Stimulated activated CD4-positive, alpha-beta T cell treated with anti-CD3 and anti-CD28 coated beads, Interleukin-4, amount 100 ng/mL, for 4 hours (primary cell): ENCODE measurements at regions not wholly inside any gene's neighbourhood (a gene's known extent, or its start where the extent isn't known, plus 50 kb on each side); places are given as distances from the start of the nearest gene placed in this dataset.
A peak's percentile ranks its signal among the peaks of the same experiment; 100 is the strongest.

Experiments used
- DNase-seq, 2 experiments: peaks; one replicate each; pipeline ENCODE4 v3.0.0-alpha.2; 2020

DNA sequence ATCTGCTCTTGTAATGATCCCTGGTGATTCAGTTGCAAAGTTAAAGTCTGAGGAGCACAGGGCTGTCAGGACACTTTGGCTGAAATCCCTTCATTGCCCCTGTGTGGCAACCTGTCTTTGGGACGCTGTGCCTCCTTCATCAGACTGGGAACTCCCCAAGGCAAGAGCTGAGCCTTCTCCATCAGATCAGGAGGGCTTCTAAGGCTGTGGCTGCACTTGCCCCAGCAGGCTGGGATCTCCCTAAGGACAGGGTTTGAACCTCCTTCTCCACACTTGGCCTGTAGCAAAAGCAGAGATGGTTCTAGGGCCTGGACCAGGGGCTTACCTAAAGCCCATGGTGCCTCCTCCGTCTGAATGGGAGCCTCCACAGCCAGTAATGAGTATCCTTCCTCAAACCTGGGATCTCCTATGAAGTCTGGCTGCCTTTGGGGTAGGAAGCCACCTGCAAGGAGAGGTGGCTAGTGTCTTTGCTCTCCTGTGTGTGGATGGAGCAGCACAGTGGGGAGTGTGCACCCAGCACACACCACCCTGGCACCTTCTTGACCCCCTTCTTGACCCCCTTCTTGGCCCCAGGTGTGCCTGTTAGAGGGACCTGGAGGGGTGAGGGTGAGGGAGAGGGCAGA lies 79.0 kb upstream of the NKD1 start:
- no peak for DNase-seq

GRCh38 chr16:50468749-50469078 lies 79.5 kb upstream of the NKD1 start:
- DNase-seq = no peak

GRCh38 chr16:50467943-50468748 lies 80.0 kb upstream of the NKD1 start:
- peak in 1 of 2 experiments; percentile 15 for DNase-seq

DNA sequence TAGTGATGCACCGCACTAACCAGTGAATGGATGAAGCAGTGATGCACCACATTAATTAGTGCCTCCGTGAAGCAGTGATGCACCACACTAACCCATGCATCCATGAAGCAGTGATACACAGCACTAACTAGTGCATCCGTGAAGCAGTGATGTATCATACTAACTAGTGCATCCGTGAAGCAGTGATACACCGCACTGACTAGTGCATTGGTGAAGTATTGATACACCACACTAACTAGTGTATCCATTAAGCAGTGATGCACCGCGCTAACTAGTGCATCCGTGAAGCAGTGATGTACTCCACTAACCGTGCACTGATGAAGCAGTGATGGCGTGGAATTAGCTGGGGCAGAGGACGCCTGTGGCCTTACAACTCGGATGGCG lies 80.6 kb upstream of the NKD1 start:
- no peak for DNase-seq

GRCh38 chr16:50466170-50466569 lies 82.0 kb upstream of the NKD1 start:
- DNase-seq = no peak

GRCh38 chr16:50464325-50465290 lies 83.6 kb upstream of the NKD1 start:
- DNase-seq = no peak

- DNase-seq = no peak
Measured at GRCh38 chr16:50463581-50464324, 84.4 kb upstream of the NKD1 start.

DNA sequence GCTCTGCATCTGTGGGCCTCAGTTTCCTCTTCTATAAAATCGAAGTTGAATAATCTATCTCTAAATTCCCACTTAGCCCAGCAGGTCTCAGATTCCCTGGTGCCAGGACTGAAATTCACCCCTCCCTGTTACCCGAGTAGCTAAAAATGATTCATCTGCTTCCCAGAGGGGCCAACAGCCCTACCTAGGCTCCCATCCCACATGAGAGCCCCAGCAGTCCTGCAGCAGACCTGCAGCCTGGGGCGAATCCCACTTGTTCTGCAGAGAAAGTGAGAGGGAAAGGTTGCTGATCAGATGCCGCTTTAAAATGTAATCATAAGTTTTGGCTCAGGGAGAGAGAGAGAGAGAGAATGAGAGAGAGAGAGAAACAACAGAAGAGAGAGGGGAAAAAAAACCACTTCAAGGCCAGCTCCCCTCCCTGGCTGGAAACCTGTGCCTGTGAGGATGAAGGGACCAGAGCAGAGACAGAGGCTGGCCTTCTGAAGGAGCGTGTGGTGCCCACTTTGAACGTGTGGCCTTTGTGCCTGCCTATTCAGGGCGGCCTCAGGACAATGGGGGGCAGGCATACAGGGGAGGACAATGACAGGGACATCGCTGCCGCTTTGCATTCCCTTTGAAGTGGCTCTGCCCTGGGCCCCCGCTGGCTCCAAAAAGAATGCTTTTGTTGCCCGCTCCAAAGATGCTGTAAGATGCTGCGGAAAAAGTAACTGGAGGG lies 85.2 kb upstream of the NKD1 start:
- no peak for DNase-seq

- no peak for DNase-seq
Measured at GRCh38 chr16:50461400-50461760, 86.8 kb upstream of the NKD1 start.

DNA sequence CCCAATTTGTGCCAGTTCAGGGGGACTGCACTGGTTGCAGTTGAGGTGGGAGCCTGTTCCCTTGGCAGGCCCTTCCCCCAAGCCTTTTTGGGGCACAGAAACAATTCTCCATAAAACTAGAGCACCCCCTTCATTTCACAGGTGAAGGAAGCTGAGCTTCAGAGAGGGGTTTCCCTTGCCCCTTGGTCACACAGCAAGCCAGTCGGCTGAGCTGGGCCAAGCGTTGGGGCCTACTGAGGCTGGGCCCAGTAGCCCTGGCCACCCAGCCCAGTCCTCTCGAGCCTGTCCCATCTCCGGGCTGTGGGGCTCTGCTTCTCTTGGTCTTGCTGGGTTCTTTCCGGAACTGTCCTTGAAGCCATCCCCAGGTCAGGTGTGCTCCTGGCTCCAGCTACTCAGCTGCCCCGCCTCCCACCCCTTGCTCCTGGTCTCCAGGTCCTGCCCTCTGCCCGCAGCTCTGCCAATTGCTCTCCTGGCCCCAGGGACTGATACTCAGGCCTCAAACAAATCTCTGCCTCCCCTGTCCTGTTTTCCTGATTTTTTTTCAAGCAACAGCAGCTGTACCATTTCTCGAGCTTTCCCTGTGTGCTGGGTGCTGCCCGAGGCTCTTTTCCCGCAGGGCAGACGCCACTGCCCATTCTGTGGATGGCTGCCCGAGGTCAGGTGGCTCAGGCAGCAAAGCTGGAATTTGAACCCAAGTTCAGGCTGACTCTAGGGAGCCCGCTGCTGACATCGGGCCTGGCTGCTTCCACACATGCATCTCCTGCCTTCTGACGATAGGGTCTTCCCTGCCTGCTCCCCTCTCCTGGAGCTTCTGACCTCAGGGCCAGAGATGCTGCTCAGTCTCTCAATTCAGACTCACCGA lies 87.4 kb upstream of the NKD1 start:
- no peak for DNase-seq

DNA sequence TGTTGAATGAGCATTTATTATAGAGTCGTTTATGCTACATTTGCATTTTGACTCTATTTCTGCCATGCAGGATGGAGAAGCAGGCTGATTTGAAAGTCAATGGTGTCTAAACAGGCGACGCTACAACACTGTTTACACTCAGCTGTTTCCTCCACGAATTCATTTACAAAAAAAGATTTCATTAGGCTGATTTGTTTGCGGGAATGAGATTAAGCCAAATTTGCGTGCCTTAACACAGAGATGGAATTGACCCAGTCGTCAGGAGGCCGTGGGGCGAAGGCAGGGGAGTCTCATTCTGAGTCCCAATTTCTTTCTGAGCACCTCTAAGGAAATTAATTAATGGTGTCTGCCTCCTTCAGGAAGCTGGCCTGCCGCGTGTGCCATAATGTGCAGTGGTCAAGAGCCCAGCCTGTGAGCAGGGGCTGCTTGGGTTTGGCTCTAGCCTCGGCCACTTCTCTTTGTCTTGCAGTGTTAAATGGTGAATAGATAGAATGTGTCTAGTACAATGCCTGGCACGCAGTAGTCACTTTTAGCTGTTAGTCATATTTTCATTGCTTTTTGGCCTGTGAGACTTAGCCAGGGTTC lies 88.6 kb upstream of the NKD1 start:
- DNase-seq = no peak

- no peak for DNase-seq
Measured at GRCh38 chr16:50458667-50459495, 89.3 kb upstream of the NKD1 start.

DNA sequence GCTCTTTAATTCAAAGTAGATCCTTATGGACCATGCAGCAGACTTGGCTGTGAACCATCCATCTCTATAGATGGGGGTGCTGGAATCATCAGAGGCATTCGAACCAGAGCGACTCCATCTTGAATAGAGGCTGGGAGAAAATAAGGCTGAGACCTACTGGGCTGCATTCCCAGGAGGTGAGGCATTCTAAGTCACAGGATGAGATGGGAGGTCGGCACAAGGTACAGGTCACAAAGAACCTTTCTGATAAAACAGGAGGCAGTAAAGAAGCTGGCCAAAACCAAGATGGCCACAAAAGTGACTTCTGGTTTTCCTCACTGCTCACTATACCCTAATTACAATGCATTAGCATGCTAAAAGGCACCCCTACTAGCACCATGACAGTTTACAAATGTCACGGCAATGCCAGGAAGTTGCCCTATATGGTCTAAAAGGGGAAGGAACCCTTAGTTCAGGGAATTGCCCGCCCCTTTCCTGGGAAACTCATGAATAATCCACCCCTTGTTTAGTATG lies 89.2 kb upstream of the BRD7 start:
- no peak for DNase-seq

GRCh38 chr16:50457423-50457822 lies 88.6 kb upstream of the BRD7 start:
- no peak for DNase-seq

DNA sequence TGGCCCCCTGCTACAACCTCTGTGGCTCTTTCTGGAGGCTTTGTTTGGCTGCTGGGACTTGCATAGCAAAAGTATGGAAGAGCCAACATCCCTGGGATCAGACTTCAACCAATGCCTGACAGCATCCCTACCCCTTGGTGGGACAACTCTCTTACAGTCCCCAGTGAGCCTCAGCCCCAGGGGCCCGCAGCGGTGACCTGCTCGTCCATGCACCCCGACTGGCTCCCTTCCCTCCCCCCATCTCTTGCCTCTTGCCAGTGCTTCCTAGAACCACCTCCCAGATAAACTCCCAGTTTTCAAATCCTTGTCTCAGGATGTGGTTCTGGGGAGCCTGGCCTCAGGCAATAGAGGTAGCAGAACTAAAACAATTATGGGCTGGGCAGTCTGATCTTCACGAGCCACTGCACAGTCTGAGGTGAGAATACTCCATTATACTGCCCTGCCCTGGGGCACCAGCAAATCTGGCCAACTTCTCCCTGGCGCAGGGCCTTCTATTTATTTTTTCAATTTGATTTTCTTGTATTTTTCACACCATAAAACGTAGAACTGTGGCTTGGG lies 86.6 kb upstream of the BRD7 start:
- DNase-seq = no peak

GRCh38 chr16:50453446-50453845 lies 84.7 kb upstream of the BRD7 start:
- DNase-seq = no peak

GRCh38 chr16:50451951-50452508 lies 83.2 kb upstream of the BRD7 start:
- DNase-seq = no peak

DNA sequence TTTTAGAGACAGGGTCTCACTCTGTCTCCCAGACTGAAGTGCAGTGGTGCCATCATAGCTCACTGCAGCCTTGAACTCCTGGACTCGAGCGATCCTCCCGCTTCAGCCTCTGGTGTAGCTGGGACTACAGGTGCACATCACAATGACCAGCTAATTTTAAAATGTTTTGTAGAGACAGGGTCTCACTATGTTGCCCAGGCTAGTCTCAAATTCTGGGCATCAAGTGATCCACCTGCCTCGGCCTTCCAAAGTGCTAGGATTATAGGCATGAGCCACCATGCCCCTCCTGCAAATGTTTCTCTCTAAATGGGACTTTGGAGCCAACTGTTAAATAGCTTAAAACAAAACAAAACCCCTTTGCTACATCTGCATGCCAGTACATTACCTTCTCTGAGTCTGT lies 82.2 kb upstream of the BRD7 start:
- DNase-seq = no peak

- no peak for DNase-seq
Measured at GRCh38 chr16:50449800-50450199, 81.0 kb upstream of the BRD7 start.
